Hematopoietic multipotent progenitor cell treated with erythropoietin and hydrocortisone succinate and interleukin-3 and kit ligand, for 8 days (in vitro differentiated cells): ENCODE measurements at regions not wholly inside any gene's neighbourhood (a gene's known extent, or its start where the extent isn't known, plus 50 kb on each side); places are given as distances from the start of the nearest gene placed in this dataset.
"Not testable (repeated sequence)": the region's sequence is repeated elsewhere in the genome, so short reads cannot be mapped to it uniquely, and the experiment has no call there.

ENCODE experiments used
- DNase-seq: peaks from one replicate; pipeline ENCODE4 v3.0.0-alpha.2; 2015

- no peak for DNase-seq
These were observed 293.9 kb downstream of the BRINP2 start for GRCh38 chr1:177464686-177465085.

GRCh38 chr1:177451191-177451590 lies 280.4 kb downstream of the BRINP2 start:
- no peak for DNase-seq

DNA sequence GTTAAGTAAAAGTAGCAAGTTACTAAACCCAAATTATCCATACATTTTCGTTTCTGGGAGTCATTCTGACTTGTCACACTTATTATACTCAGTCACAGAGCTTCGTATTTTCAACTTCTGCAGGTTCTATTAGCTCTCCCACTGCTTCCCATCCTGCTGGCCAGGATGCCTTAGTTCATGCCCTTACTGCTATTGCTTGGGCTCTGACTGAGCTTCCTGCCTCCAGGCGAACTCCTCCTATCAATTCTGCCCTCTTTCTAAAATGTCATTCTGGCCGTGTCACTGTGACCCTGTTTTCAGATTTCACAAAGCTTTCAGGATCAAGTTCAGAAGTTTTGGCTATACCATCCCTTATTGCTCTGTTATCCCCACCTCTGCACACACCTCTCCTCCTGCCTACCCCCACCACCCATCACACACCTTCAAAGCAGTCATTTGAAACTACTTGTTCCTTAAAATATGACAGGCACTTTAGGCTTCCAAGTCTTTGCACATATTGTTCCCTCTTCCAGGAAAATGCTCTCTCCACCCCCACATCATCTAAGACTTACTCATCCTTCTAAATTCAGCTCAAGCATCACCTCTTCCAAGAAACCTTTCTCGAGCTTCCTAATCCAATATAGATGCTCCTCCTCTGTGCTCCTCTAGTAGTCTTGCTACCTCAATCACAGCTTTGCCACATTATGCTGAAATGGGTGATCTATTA lies 278.0 kb downstream of the BRINP2 start:
- no peak for DNase-seq

GRCh38 chr1:177448036-177448615 lies 277.4 kb downstream of the BRINP2 start:
- DNase-seq: no peak

DNA sequence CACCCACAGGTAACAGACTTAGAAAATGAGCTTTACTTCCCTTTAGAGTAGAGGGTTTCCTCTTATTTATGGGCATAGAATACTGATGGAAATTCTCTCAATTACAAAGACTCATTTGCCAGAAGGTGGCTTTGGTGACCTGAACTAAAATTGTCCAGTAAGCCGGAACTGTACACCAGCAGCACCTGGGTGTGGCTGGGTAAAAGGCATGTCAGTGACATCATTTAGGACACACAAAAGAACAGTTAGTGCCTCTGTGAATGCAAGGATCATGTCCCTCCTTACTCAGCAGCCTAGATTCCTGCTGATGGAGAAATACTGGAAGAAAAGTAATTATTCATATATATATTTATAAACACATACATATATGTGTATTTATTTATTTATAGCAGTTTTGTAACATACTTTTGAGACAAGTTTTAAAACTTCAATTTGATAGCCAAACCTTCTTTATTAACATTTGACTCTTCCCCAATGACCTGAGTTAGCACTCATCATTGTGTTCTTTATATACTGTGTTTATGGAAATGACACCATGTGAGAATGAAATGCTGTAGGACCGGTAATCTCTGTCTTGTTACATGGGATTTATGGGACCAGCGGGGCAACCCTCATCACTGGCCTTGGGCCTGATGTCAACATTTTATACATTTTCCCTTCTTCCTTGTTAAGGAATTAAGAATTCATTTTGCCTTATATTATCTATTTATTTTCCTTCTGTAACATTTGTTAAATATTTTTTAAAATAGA lies 274.4 kb downstream of the BRINP2 start:
- DNase-seq: no peak

DNA sequence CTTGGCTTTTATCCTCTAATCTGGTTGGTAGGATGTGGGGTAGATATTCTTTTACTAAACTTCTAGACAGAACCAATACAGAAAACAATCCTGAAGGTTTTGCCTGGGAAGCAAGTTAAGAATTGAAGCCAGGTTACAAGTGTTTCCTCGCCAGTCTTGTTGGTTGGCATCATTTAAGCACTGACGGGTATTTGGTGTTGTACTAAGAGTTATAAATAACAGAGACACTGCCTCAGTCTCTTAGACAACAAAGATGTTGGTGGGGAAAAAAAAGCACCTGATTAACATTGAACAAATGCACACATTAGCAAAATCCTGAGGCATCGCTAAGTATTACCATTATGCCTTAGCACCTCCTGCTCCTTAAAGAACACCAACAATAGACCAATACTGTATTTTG lies 272.2 kb downstream of the BRINP2 start:
- no peak for DNase-seq

GRCh38 chr1:177442584-177442983 lies 271.8 kb downstream of the BRINP2 start:
- no peak for DNase-seq

- DNase-seq: no peak
These were observed 270.5 kb downstream of the BRINP2 start for GRCh38 chr1:177441281-177441680.

- no peak for DNase-seq
These were observed 270.1 kb downstream of the BRINP2 start for GRCh38 chr1:177440821-177441220.

- DNase-seq: no peak
These were observed 268.5 kb downstream of the BRINP2 start for GRCh38 chr1:177439301-177439700.

DNA sequence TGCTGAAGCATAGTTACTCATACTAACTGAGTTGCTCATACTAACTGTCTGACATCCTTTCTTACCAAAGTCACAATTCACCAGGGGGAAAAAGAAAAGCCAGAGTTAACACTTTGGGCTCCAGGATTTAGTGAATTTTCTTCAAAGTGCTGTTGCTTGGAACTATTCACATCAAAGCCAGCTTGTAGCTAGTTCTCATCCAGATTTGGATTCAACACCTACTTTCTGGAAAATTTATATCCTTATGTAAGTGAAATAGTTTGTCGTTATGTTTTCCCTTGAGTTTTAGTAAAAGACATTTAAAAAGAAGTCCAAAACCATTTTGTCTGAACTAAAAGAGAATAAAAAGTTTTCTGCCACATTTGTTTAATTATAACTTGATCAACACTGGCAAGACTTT lies 264.6 kb downstream of the BRINP2 start:
- no peak for DNase-seq

DNA sequence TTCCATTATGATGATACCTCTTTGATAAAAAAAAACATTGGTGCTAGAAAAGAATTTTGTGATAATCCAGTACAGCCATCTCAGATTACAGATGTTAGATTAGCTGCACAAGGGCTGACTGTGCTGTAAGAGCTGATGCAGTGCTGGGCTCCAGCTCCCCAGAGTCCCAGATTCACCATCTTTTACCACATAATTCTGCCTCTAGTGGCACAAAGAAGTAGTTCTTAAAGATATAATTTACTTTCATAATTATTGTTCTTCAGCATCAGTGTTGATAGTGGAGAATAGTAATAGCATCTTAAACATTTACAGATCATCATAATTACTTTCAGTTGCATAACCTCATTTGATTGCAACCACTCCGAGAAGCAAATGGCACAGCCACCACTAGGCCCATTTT lies 262.1 kb downstream of the BRINP2 start:
- DNase-seq: no peak

DNA sequence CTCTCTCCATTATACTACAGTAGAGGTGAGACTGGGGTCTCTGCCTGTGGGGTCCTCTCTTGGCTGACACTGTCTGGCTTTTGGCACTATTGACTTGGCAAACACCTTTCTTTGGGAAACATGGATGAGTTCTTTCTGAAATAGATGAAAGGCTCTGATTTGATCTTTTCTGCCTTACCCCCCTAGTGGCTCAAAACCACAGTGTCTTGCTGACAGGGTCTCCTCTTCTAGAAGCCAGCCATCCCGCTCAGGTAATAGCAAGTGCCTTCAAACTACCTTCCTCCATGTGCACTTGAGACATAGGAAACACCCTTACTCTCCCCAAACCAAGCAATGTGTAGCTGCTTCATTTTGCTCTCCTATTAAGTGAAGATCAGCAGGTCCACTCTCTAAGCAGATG lies 260.4 kb downstream of the BRINP2 start:
- DNase-seq: no peak

- DNase-seq: no peak
These were observed 258.5 kb downstream of the BRINP2 start for GRCh38 chr1:177429234-177429633.

- DNase-seq: no peak
These were observed 257.1 kb downstream of the BRINP2 start for GRCh38 chr1:177427811-177428210.

- no peak for DNase-seq
These were observed 255.7 kb downstream of the BRINP2 start for GRCh38 chr1:177426497-177426896.

DNA sequence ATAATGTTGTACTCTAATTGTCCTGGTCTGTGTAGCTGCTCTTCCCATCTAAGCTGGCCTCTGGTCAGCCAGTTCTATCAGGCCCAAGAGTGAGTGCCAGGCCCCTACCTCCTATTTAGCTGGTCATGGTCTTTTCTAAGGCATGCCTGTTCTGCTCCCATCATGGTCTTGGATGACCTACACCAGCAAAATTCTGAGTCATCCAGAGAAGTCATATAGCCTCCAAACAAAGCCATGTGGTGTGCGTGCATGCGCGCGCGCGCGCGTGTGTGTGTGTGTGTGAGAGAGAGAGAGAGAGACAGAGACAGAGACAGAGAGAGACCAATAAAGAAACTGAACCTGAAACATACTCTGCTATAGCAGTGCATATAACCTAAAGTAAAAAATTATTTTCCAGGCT lies 254.4 kb downstream of the BRINP2 start:
- no peak for DNase-seq

GRCh38 chr1:177424744-177425143 lies 254.0 kb downstream of the BRINP2 start:
- DNase-seq: no peak

GRCh38 chr1:177423090-177423489 lies 252.3 kb downstream of the BRINP2 start:
- DNase-seq: no peak

DNA sequence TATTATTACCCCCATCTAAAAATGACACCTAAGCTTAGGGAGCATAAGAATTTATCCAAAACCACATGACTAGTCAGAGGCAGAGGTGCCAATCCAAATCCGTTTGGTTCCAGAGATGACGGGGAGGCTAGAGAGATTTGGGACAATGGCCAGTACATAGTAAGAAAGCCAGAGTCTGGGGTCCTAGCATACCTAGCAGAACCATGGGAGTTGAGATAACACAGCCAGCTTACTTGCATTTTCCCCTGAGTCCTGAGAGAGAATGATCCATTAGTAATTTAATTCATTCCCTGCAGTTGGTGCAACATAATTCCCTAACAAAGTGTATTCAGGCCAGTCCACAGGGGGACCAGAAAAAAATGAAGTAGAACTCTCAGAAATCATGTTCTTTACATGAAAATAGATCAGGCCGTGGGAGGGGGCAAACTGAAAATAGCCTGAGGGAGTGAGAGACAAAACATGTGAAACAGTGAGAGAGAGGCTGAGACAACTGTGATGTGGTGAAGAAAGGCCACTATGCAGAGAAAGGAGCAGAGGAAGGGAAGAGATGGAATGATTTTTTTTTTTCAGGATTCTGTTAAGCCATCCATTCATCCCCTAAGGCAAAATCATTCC lies 243.3 kb downstream of the BRINP2 start:
- DNase-seq: no peak

DNA sequence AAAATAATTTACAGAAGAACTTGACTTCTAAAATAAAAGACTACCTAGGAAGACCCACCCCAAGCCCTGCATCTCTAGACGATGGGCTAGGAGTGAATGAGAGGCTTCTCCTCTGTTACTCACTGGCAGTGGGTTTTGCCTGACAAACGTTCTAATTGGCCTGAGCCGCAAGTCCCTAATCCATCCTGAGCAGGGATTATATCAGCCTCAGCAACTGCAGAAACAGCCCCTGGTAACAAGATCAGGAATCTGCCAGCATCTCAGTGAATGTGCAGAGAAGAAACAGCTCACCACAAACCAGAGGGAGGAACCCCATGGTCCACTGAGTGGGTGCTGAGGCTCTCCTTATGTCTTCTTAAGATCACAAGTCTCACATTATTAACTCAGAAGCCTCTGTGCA lies 240.6 kb downstream of the BRINP2 start:
- no peak for DNase-seq

DNA sequence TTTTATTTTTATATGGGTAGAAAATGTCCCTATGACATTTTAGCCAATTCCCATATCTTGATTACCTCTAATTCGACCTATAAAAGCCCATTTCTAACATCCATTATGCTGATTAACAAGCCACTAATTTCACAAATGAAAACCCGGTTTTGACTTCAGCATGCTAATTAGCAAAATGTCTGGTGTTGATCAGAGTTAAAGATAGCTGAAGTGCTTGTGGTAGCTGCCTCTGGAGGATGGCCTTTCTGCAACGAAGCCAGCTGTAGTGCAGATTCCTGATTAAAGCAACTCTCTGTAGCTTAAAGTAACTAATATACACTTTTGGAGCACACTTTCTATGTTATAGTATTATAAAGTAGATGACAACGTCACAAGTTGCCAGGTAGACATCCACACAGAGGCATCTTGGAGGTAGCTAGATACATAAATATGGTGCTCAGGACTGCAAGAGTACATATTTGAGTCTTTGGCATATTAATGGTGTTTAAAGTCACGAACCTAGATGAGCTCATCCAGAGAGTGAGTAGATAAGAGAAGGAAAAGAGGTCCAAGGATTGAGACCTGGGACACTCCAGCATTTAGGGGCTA lies 239.5 kb downstream of the BRINP2 start:
- no peak for DNase-seq

GRCh38 chr1:177406323-177406722 lies 235.6 kb downstream of the BRINP2 start:
- not testable (repeated sequence) for DNase-seq
